RKO (cell line): ENCODE measurements at regions not wholly inside any gene's neighbourhood (a gene's known extent, or its start where the extent isn't known, plus 50 kb on each side); places are given as distances from the start of the nearest gene placed in this dataset.
"Not testable (repeated sequence)": the region's sequence is repeated elsewhere in the genome, so short reads cannot be mapped to it uniquely, and the experiment has no call there.

Source experiments
- DNase-seq: peaks from one replicate; pipeline ENCODE4 v3.0.0-alpha.2; 2016; ENCODE audit warnings: low spot score

DNA sequence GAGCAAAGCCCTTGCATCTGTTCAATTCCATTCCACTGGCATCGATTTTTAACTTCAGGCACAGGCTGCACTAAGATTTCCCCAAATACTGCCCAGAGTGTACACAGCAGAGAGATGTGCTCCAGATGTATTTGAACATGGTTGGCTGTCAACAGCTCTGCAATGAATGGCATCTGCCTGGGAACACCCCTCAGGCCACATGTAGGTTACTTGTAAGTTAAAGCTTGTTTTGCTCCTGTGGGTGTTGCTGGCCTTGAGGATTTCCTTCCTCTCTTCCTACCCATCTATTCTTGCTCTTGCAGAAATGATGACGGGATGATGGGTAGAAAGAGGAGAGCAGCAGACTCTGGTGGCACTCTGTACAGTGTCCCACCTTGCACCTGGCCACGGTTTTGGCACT lies 69.3 kb upstream of the HELT start:
- no peak for DNase-seq

DNA sequence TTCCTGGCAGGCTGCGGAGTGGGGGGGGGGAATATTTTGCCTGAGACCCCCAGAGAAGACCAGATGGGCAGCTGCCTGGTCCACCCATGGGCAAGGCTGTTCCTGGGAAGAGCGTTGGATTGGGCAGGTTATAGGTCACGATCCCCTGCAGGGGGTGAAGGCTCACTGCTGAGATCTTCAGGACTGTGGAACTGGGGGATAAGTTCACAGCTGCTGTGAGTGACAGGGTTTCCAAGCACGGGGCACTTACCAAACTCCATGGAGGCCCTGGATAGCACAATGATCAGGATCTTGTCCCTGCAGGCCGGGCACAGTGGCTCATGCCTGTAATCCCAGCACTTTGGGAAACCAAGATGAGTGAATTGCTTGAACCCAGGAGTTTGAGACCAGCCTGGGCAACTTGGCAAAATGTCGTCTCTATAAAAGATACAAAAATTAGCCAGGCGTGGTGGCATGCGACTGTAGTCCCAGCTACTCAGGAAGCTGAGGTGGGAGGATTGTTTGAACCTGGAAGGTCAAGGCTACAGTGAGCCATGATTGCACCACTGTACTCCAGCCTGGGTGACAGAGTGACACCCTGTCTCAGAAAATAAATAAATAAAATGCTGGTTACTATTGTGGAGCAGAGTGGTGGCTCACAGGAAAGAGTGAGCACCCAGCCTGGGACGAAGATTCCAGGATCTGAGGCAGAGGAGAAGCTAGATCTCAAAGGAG lies 68.0 kb upstream of the HELT start:
- DNase-seq, result no peak

DNA sequence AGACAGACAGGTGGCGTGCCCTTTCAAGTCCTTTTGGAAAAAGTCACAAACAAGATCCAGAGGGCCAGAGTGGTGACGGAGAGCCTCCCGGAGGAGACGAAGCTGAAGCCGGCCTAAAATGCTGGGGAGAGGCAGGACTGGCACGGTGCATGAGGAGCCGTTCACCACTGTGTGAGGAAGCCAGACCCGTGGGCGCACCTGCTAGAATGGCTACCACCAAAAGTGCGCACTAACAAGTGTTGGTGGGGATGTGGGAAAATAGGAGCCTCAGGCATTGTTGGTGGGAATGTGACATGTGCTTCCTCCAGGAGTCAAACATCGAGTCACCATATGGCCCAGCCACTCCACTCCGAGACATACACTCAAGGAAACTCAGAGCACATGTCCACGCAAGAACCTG lies 67.4 kb upstream of the HELT start:
- no peak for DNase-seq

DNA sequence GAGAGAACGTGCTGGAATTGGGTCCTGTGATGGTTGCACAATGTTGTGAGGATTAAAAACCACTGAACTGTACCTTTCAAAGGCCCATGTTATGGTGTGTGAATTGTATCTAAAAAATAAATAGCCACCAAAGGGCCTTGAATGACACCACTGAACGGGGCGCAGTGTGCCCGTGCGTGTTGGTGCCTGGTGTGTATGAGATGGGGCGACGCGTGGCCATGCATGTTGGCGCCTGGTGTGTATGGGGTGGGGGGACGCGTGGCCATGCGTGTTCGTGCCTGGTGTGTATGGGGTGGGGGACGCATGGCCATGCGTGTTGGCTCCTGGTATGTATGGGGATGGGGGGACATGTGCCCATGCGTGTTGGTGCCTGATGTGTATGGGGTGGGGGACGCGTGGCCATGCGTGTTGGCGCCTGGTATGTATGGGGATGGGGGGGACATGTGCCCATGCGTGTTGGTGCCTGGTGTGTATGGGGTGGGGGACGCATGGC lies 66.6 kb upstream of the HELT start:
- DNase-seq, result no peak

DNA sequence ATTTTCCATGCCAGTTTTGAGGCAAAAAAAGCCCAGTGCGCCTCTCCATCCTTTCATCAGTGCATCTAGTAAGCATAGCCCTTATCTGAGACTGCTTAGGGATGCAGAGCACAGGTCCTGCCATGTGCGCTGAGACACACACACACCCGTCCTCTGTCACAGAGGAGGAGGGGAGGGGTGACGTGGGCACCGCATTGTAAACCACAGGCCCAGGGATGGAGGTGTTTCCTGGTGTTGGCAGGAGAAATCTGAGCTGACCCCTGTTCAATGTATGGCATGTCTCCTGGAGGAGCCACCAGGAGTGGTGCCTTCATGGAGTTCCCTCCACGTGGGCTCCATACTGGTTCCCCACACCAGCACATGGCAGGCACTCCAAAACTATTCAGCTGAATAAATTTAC lies 65.8 kb upstream of the HELT start:
- DNase-seq, result no peak

DNA sequence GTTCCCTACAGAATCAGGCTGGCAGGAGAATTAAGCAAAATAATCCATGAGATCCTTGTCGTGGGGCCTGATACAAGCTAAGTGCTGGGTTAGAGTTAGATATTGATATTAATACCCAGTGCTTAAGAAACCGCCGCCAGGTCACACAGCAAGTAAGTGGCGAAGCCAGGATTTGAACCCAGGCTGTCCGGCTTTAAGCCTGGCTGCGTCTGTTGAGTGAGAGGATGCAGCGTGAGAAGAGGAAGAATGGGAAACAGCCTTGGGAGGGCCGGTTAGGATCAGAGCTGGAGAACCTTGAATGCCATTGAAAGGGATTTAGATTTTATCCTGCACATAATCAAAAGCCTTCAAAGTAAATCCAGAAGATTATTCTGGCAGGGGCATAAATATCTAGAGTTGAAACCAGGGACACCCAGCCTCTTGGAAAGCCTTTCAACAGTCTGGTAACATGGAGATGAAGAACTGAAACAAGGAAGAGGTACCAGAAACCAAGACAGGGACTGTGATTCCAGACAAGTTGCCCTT lies 64.8 kb upstream of the HELT start:
- no peak for DNase-seq

DNA sequence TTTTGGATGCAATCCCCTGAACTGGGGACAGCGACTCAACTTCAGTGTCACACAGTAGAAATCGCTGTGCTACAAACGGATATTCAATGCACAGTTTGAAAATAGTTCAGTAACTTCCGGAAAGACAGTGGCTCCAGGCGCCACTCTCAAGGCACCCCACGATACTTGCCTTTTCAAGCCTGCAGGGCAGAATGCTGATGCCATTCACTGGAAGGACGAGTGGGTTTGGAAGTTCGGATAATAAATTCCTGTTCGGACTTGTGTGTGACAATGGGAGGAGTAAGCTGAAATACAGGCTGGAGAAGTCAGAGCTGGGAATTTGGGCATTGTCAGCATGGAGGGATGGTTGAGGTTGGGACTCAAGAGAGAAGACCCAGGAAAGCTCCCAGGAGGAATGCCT lies 64.3 kb upstream of the HELT start:
- no peak for DNase-seq

DNA sequence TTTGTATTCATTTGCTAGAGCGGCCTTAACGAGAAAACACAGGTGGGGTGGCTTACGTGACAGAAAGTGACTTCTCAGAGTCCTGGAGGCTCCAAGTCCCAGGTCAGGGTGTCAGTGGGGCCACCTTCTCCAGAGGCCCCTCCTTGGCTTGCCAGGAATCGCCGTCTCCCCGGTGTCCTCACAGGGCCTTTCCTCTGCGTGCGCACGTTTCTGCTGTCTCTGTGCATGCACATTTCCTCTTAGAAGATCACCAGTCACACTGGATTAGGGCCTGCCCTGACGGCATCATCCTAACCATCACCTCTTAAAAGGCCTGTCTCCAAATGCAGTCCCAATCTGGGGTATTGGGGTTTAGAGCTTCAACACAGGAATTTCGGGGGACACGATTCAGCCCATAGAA lies 63.8 kb upstream of the HELT start:
- DNase-seq, result no peak

DNA sequence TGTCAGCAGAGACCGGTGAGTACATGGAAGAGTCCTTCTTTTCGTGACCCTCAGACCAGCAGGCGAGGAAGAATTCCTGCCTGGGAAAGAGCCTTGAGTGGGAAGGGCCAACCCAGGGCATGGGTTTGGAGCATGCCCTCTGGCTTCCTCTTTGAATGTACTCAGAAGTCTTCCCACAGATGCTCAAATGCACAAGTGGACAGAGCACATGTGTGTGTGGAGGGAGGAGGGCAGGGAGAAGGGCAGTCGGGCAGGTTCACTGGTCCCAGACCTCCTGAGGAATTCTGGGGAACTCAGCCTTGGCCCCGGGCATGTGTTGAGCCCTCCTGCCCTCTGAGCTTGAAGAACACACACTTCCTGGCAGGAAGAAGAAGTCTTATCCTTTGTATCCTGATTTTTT lies 63.2 kb upstream of the HELT start:
- no peak for DNase-seq

DNA sequence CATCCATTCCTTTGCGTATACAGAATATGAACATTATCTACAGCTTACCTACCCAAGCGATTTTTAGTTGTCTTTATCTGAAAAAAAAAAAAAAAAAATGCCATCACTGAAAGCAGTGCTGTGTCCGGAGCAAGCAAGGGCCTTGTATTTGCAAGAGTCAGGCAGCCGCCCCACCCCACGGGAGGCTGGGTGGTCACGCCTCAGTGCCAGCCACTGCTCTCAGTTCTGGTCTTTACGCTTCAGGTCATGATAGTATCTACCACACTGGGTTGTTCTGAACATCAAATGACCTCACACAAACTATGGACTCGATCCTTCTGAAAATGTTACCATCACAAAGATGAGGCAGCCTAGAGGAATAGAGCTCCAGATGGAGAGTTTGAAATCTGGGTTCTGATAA lies 62.7 kb upstream of the HELT start:
- no peak for DNase-seq

DNA sequence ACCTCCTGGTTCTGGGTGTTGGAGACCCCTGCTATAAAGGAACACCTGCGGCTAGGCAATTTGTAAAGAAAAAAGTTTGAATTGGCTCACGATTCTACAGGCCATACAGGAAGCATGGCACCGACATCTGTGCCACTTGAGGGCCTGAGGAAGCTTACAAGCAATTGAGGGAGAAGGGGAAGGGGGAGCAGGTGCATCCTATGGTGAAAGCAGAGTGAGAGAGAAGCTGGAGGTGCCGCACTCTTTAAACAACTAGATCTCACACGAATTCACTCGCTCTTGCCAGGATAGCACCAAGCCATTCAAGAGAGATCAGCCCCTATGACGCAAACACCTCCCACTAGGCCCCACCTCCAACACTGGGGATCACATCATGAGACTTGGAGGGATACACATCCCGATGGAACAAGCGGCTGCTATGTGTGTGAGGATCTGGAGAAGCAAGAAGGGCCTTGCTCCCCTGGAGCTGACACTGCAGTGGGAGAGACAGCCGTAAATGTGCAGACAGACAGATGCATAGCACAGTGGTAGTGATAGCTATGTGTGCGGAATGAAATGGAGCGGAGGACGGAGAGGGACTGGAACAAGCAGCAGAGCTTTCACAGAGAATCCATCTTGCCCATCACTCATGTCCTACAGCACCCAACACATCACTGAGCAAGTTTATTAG lies 60.7 kb upstream of the HELT start:
- no peak for DNase-seq

DNA sequence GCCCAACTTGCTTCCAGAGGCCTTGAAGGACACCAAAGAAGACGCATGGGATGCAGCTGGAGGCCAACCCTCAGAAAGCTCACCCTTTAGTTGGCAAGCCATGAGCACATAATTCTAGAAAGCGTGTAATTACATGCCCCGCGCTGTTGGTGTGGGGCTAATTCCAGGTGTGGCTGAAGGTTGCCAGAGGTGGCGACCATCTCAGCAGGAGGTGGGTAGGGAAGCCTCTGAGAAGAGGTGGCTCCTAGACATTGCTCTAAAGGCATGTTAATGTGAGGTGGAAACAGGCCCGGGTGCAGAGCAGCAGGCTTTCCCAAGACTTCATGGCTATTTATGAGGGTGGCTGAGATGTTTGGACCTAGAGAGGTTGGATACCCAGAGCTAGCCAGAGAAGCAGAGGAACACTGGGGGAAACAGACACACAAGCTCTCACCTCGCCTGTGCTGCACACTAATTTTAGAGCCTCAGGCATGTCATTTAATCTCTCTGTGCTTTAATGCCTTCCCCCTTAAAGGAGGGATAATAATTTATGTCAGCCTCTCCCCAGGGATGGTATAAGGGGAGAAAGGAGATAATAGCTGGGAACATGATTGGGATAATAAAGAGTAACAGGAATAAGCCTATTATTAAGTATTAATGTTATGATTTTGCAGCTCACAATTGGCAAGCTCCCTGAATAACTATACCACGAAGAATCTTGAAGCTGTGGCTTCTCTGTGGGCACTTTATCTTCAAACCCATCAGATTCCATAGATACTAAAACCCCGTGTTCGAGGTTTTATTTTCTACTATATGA lies 60.0 kb upstream of the HELT start:
- no peak for DNase-seq

DNA sequence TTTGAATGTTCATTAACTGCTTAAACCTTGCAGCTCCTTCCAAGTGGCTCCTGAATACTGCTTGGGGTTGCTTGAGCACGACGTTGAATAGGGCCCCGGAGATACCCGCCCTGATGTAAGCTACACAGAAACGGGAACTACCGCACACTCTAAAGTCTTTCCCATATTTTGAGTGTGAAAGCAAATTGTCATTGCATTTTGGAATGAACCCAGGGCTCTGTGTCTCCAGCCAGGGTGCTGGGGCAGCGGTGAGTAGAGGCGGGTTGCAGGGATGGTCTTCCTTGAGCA lies 59.4 kb upstream of the HELT start:
- DNase-seq, result no peak

DNA sequence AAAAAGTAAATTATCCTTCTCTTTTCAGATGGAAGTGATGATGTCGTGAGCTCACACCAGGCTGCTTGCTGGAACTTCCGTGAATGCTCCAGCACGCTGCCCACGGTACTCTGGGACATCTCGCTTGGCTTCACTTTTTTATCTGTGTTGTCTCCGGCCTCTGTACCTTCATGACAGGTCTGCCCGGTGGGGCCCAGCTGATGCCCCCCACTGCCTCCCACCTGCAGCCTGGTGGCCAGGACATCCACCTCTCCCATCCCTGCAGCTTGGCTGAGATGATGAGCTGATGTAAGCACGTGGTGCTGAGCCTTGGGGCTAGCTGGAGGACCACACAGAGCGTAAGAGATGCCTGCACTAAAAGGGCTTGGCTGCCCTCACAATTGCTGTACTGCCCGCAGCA lies 59.0 kb upstream of the HELT start:
- no peak for DNase-seq

DNA sequence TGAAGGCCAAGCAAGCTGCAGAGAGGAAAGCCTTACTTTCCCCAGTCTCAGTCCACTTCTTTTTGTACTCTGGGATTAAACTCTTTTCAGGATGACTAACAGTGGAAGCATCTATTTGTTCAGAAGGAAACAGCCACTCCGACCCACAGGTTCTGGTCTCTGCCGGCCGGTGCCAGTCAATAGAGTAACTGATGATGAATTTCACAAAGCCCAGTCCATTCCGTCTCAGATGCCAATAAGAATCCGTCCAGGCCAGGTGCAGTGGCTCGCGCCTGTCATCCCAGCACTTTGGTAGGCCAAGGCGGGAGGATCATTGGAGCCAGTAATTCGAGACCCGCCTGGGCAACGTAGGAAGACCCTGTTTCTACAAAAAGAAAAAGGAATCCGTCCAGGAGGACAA lies 58.5 kb upstream of the HELT start:
- no peak for DNase-seq

DNA sequence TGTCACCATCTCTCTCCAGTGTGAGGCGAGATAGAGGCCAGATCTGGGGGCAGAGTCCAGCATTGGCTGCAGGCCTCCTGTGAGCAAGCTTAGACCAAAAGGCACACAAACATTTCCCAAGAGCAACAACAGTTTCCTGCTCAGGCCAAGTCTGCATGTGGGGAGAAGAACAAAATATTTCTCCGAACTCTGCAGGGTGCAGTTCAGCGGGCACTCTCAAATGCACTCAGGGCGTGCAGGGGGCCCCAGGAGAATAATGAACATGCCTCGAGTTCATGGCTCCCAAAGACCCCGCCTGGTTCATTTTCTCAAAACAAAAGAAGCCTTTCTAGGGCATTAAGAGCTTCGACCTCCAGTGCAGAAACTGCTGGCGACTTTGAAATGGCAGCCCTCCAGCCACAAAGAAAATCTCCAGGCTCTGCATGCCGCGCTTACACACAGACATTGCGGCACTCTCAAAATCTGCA lies 57.8 kb upstream of the HELT start:
- DNase-seq, result no peak

DNA sequence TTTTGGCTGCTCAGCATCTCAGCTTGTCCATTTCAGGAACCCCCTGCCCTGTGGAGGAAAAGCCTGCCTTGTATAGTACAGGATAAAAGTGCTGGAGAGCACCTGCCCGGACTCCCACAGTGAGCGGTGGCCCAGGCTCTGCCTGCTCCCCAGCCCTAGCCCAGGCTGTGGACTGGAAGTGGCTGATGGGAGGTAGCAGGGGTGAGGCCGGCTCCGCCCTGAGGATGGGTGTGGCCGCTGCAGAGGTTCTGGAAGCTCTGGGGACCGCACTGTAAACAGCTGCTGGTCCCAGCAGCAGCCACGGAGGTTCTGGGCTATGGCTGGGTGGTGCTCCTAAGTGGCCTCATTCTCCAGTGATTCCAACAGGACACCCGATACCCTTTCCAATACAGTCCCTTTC lies 56.6 kb upstream of the HELT start:
- no peak for DNase-seq

DNA sequence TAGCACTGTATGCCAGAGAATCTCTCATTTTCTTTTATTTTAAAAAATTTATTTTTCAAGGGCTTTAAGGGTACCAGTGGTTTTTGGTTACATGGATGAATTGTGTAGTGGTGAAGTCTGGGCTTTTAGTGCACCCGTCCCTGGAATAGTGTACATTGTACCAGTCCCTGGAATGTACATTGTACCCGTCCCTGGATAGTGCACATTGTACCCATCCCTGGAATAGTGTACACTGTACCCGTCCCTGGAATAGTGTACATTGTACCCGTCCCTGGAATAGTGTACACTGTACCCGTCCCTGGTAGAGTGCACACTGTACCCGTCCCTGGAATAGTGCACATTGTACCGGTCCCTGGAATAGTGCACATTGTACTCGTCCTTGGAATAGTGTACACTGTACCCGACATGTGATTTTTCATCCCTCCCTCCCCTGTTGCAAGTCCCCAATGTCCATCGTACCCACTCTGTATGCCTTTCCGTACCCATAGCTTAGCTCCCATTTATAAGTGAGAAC lies 56.1 kb upstream of the HELT start:
- DNase-seq, result no peak

DNA sequence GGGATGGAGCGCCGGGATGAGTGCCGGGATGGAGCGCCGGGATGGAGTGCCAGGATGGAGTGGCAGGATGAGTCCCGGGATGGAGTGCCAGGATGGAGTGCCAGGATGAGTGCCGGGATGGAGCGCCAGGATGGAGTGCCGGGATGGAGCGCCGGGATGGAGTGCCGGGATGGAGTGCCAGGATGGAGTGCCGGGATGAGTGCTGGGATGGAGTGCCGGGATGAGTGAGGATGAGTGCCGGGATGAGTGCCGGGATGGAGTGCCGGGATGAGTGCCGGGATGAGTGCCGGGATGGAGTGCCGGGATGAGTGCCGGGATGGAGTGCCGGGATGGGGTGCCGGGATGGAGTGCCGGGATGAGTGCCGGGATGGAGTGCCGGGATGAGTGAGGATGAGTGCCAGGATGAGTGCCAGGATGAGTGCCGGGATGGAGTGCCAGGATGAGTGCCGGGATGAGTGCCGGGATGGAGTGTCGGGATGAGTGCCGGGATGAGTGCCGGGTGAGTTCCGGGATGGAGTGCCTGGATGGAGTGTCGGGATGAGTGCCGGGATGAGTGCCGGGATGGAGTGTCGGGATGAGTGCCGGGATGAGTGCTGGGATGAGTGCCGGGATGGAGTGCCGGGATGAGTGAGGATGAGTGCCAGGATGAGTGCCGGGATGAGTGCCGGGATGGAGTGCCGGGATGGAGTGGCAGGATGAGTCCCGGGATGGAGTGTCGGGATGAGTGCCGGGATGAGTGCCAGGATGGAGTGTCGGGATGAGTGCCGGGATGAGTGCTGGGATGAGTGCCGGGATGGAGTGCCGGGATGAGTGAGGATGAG lies 52.9 kb upstream of the HELT start:
- not testable (repeated sequence) for DNase-seq

DNA sequence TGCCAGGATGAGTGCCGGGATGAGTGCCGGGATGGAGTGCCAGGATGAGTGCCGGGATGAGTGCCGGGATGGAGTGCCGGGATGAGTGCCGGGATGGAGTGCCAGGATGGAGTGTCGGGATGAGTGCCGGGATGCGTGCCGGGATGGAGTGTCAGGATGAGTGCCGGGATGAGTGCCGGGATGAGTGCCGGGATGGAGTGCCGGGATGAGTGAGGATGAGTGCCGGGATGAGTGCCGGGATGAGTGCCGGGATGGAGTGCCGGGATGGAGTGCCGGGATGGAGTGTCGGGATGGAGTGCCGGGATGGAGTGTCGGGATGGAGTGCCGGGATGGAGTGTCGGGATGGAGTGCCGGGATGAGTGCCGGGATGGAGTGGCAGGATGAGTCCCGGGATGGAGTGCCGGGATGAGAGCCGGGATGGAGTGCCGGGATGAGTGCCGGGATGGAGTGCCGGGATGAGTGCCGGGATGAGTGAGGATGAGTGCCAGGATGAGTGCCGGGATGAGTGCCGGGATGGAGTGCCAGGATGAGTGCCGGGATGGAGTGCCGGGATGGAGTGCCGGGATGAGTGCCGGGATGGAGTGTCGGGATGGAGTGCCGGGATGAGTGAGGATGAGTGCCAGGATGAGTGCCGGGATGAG lies 52.1 kb upstream of the HELT start:
- DNase-seq, result not testable (repeated sequence)

DNA sequence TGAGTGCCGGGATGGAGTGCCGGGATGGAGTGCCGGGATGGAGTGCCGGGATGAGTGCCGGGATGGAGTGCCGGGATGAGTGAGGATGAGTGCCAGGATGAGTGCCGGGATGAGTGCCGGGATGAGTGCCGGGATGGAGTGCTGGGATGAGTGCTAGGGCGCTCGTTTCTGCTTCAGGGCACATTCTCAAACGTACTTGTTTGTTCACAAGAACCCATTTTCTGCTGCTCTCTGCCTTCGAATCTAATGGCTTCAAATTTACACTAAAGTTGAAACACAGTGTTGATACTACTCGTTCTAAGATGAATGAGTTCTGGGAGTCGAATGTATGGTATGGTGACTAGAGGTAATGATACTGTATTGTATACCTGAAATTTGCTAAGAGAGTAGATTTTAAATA lies 50.6 kb upstream of the HELT start:
- not testable (repeated sequence) for DNase-seq
